ENCODE measurements at regions not wholly inside any gene's neighbourhood (a gene's known extent, or its start where the extent isn't known, plus 50 kb on each side); places are given as distances from the start of the nearest gene placed in this dataset.
"Not testable (repeated sequence)": the region's sequence is repeated elsewhere in the genome, so short reads cannot be mapped to it uniquely, and the experiment has no call there.

DNA sequence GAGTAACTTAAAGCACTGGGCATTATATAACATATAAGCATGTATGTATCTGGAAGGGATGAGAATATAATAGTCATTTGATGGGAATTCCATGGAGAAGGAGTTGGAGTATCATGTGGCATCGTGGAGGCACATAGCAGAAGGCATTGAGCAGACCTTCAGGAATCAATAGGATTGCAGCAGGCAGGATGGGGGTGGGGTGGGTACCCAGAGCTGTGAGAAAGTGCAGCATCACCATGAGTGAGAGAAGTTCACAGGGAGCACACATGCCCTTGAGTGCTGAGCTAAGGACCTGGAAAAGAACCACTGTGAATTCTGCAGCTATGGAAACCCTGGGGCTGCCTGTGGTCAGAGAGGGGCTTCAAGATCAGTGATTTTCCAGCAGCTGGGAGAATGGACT lies 57.3 kb downstream of the MED10 start:
- no peak for DNase-seq

DNA sequence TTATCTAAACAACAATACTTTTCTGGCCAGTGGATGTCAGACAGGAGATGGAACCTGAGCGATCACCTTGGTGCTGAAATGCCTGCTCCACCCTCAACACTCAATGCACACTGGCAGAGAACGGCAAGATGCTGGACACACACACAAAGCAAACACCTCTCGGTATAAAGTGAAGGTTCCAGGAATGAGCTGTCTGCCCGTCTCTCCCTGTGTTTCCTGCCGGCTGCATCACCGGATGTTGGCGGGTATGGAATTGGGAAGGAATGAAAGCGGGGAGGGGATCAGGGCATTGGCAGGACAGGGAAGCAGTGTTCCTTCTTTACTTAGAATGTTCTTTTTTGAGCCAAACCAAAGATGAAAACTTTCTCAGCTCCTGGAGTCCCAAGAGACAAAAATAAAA lies 59.2 kb downstream of the MED10 start:
- DNase-seq, result no peak

DNA sequence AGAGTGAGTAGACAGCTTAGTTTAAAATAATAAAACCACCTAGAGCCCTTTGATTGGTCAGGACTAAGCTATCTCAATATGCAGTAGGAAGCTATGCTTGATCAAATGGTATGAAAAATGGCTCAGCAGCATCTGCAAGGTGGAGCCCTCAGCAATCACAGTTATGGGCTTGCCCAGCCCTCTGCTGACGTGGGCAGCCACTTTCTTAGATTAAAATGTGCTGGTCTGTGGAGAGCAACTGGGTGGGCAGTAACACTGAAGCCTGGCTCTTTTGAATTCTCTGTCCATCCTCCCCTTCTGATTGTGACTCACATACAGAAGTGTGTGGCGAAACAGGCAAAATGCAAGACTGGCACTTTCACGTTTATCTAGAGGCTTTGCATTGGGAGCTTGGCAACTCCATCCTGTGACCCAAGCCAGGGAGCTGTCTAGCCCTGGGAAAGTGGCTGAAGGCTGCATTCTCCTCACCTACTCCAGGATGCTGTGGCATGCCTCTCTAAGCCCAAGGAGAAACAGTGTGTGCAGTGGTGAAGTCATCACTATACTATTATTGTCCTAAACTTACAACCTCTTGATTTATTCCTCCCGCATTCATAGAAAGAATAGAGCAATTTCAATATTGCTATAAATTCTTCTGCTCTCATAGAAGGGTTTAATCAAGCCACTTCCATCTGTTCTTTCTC lies 61.1 kb downstream of the MED10 start:
- no peak for DNase-seq

DNA sequence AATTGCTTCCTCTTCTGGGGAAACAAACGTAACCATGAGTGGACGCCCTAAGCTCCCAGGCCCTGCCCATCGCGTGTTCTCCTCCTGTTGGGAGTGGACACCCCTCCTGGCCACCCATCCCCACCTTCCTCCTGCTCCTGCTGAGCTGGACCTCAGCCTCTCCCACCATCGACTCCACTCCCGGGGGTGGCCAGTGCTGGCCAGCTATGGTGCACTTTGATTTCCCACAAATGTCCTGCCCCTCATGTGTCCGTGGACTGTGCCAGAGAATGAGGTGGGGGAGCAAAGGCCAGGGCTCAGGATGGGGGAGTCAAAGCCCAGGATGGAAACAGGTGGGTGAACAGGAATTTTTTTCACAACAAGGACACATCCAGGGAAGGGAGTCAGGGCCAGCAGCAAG lies 62.8 kb downstream of the MED10 start:
- DNase-seq, result no peak

DNA sequence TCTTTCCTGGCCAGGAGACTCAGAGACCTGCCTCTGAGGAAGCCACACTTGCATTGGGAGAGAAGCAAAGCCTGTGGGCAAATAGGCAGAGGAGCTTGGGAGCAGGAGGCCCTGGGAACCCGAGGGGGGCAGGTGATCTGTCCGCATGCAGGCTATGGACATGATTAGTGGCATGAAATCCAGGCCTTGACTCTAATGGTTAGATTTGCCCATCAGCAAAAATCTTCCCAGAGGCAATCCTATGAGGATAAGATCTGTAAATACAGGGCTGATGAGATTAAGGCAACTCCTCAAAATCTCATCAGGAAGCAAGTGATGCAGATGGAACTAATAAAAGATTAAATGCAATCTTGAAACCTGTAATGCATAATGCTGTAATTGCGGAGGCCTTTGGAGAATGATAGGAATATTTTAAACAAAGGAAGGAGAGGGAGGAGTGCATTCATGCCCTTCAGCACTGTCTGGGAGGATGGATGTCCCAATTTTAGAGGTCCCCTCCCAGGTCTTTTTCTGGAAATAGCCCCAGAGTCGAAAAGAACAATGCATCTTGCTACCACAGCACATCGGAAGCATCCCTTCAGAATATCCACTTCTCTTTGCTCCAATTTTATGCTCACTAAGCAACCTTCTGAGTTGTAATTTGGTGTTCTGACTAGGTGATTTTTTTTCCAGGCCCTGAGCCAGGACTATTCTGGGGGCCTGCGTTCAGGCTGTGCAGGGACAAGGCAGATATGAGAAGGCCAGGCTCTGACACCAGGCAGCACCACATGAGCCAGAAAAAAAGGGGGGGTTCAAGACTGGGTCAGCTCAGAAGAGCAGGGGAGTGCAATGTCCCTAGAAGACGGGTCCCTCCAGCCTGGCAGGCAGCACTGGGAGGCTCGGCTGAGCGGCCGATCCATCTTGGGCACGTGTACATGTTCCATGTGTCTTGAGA lies 66.5 kb downstream of the MED10 start:
- no peak for DNase-seq

DNA sequence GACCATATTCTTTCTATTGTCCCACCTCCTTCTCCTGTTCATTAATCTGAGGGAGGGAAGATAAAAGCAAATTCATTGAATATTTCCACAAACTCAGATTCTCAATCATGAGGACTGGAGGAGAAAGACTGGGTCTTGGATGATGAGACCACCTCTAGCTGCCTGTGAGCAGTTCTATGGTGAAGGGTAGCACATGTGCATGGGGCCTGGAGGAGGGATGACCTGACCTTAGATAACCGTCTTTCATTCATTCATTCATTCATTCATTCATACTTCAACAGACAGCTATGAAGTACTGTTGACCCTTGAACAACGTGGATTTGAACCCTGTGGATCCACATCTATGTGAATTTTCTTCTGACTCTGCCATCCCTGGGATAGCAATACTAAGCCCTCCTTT lies 68.4 kb downstream of the MED10 start:
- DNase-seq, result no peak

DNA sequence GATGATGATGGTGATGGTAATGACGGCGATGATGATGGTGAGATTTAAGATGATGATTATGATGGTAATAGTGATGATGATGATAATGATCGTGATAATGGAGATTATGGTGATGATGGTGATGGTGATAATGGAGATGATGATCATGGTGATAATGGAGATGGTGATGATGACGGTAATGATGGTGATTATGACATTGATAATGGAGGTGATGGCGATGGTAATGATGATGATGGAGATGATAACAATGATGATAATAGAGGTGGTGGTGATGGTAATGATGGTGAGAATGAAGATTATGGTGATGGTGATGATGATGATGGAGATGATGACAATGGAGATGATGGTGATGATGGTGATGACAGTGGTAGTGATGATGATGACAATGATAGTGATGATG lies 69.7 kb downstream of the MED10 start:
- DNase-seq, result no peak

DNA sequence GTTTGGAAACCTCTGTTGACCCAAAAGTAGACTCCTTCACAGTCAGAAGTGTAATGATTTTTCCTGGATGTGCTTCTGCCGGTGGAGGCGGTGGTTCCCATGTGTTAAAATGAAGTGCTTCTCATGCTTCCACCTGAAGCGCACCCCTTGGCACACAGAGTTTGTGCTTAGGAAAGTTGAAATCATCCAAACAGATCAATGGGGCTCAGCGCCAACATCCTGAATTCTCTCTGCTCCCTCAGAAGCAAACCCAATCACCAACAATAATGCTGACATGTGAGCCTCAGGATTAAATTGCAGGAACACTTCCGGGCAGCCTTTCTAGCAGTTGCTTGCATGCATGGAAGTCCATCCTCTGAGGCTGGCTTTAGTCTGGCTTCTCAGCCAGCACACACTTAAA lies 71.0 kb downstream of the MED10 start:
- no peak for DNase-seq

DNA sequence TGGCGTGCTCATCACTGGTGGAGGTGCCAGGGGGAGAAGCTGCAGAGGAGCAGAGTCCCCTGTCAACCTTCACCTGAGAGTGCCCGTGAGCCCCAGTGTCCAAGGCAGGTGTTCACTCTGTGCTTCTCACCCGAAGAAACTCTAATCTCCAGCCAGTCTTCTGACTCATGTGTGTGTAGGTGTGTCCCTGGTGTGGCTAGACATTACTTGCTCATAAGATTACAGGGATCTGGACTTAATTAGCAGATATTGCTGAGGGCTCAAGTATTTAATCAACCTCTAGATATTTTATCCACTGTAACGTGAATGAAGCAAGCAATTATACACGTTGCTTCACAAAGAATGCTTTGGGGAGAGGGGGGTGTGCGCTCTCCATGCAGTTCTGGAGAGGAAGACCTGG lies 72.5 kb downstream of the MED10 start:
- no peak for DNase-seq

DNA sequence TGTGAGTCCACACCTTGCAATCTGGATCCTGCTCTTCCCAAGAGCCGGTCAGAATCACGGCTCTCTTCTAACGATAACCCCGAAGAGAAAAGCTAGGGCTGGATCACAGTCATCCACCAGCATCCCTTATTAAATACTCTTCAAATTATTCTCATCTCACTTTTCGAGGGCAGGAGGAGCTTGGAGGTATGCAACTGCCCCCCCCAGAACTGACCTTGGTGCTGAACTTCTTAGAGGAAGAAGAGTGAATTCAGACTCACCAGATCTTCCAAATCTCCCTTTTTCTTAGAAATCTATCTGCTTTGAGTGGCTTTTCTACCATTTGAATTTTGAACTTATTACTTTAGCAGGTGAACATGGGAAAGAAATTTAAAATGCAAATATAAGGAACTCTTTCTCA lies 75.7 kb downstream of the MED10 start:
- DNase-seq, result no peak

DNA sequence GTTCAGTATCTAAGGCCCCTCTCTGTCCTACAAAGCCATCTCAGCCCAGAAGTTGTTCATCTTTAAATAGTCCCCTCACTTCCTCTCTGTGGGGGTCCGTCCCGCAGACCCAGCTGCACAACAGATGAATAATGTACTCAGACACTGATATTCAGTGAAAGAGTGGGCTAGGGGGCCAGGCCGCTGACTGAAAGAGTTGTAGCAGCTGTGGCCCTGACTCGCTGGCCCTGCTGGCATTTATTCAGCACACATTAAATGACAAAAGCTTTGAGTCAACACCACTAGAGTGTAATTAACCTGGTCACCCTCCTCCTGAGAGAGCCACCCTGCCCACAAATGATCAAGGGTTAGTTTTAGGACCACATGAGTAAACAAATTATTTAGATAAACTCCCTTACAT lies 76.3 kb downstream of the MED10 start:
- DNase-seq, result no peak

DNA sequence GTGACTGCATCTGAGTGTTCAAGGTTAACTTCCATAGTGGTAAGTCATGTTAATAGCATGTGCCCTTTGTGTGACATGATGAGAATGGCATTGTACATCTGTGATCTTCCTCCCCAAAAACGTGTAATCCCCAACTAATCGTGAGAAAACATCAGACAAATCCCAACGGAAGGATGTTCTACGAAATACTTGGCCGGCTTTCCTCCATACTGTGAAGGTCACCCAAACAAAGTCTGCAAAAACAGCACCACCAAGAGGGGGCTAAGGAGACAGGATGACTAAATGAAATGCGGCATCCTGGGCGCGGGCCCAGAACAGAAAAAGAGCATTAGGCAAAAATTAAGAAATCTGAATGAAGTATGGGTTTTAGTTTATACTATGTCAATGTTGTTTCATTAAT lies 81.8 kb downstream of the MED10 start:
- no peak for DNase-seq

DNA sequence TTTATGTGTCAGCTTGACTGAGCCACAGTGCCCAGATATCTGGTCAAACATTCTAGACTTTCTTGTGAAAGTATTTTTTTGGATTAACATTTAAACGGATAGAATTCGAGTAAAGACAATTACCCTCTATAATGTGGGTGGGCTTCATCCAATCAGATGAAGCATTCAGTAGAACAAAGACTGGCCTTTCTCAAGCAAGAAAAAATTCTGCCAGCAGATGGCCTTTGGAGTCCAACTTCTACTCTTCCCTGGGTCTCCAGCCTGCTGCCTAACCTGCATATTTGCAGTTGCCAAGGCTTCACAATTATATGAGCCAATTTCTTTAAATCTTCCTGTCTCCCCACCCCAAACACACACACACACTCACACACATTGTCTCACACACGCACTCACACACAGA lies 86.4 kb downstream of the MED10 start:
- DNase-seq, result peak; percentile 14

DNA sequence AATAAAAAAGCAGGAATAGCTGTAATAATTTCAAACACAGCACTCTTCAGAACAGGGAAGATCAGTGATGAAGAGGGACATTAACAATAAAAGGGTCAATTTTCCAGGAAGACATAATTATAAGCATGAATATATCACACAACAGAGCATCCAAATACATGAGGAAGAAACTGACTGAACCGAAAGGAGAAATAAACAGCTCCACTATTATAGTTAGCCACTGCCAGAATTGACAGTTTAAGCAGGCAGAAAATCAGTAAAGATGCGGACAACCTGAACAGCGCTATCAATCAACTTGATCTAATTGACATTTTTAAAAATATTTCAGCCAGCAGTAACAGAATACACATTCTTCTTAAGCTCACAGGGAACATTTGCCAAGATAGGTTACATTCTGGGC lies 89.1 kb downstream of the MED10 start:
- DNase-seq, result no peak

DNA sequence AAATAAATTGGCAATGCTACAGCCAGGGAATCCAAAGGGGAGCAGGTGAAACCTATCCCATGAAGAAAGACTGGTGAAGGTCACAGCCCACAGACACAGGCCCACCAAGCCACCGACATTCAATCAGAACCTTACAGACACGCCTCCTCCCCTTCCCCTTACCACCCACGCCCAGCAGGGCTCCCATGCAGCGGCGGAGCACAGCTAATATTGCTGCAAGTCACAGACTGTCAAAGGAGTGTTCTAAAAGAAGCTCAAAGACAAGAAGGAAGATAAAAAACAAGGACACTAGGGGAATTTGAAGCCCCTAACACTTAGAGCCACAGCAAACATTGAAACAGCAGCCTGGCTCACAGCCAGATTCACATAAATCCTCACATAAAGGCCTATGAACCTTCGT lies 91.2 kb downstream of the MED10 start:
- no peak for DNase-seq

DNA sequence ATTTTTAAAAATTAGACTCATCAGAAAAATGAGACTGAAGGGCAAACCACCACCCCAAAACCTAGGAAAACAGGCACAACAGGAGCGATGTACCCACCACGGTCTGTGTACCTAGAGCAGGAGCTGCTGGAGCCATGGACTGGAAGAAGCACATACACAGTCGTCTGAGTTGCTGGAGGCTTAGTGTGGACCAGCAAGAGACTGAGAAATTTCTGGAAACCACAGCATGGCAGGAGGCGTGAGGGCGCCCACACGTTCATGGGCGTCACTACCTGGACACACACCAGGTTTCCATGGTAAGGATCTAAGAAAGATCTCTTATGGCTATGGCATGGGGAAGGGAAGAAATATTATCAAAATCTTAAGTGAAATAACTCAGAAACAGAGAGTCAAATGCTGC lies 91.9 kb downstream of the MED10 start:
- no peak for DNase-seq

DNA sequence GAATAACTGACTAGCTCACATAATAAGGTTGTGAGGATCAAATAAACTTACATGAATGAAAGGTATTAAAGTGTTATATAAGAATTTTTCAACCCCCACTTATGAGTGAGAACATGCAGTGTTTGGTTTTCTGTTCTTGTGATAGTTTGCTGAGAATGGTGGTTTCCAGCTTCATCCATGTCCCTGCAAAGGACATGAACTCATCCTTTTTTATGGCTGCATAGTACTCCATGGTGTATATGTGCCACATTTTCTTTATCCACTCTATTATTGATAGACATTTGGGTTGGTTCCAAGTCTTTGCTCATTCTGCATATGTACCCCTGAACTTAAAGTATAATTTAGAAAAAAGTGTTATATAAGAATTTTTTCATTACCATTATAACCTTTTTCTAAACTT lies 93.9 kb downstream of the MED10 start:
- not testable (repeated sequence) for DNase-seq

DNA sequence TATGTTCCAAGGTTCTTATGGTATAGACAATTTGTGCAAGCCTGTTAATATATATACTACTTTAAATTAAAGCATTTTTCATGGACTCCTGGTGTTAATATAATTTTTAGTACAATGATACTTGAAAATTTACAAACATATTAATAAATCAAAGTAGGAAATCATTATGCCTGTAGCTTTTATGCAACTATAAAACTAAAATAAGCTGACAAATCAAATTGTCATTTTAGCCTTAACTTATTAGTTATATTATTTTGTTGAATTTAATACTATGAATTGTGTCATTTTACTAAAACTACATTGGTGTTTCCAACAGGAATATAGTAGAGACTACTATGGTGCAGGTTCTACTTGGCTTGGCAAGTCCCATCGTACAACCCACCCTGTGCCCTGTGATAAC lies 96.0 kb downstream of the MED10 start:
- DNase-seq, result no peak

DNA sequence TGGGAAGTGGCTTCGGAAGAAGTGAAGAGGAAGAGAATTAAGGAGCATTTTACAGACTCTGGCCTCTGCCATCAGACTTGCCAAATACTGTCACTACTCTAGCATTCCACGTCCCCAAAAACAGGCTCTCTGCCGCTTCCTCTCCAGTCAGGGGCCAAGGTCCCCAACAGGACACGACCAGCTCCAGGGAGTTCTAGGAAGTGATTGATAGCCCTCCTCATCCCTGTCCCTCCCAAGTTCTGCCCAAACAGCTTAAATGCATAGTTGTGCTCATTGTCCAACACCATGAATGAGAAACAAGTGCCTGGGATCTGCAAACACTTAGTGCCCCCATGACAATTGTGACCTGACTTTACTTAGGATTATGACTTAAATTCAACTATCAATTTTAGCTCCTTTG lies 96.5 kb downstream of the MED10 start:
- DNase-seq, result no peak

DNA sequence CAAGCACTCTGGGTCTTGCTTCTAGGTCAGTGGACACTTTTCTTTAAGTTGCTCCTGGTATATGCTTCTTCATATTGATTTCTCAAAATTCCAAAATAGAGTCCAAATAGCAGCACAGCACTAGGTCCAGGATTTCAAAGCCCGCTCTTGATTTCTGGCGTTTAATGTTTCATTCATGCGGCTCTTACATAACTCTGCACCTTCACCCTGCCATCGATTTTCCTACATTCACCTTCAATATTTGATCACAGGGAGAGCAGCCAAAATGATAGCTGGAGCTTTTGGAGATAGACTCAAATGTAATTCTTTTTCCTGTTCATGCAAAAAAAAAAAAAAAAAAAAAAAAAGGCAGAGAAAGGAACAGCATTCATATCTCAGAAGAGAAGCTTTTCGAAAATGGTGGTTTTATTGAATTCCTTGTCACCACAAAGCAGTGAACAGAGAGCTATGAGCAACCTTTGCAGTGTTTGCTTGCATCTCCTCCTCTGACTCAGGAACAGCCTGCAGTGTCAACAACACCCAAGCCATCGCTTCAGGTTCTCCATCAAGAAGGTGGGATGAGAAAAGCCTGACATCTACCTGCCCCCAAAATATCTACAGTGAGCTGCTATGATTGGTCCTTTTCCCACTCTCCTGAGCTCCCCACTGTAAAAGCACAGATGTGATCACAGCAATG lies 97.8 kb downstream of the MED10 start:
- no peak for DNase-seq

DNA sequence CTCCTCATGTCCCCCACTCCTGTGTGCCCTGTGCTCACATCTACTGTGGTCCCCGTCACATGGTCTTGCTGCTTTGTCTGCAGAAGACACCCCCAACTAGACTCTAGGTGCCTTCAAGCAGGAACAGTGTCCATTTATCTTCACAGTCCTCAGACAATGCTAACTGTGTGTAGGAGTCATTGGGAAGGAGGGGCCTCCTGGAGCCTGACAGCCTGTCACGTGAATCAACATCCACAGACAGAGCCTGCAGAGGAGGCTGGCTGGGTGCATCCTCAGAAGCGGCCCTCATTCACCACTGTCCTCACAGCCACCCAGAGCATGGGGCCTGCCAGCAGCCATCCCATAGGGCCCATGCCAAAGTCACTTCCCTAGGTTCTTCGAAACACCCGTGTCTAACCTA lies 98.7 kb downstream of the MED10 start:
- no peak for DNase-seq

DNA sequence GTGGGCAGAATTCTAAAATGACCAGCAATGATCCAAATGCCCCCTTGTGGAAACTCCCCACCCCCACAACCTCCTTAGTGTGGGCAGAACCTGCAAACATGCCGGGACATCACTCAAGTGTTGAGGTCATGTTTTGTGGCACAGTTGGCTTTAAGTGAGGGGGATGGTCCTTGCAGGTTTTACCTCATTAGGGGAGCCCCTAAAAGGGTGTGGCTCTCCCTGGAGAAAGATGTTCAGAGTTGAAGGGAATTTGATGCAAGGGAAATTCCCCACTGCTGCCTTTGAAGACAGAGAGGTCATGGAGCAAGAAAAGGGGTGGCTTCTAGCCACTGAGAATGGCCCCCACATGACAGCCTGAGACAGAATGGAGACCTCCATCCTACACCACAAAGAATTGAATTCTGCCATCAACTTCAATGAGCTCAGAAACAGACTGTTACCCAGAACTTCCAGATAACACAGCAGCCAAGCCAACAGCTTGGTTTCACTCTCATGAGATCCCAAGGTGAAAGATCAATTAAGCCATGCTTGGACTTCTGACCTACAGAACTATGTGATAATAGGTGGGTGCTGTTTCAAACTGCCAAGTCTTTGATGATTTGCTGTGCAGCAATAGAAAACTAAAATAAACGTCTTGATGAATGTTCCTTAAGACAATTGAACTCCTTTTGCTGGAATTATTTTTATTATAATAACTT lies 103.4 kb downstream of the MED10 start:
- no peak for DNase-seq

DNA sequence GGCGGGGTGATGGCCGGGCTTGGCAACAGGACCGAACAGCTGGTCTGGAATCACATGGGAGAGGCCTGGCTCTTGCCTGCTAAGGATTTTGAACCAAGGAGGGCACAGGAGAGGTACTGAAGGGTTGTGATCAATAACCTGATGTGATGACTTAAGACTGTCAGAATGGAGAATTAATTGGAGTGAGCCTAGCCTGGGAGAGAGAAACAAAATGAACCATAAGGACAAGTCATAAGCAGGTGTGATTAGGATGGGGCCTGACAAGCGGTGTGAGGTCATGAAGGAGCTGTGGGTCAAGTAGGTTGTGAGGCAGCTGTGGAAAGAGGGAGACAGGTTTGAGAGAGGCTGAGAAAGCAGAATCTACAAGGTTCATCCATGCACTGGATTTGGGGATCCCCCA lies 104.6 kb downstream of the MED10 start:
- DNase-seq, result no peak

Data from NCI-H1694 treated with DMSO at 0.1 percent for 48 hours (cell line).